ENCODE measurements at regions not wholly inside any gene's neighbourhood (a gene's known extent, or its start where the extent isn't known, plus 50 kb on each side); places are given as distances from the start of the nearest gene placed in this dataset.

- TF ChIP-seq MAZ (IDR thresholded peaks at IDR 0.05; ENCODE audit: borderline replicate concordance, low read depth, low read length) (no peak), FOS (IDR thresholded peaks at IDR 0.05; ENCODE audit: low read depth, low read length) (no peak), POLR2A (IDR thresholded peaks at IDR 0.05; ENCODE audit: low read depth, low read length) (no peak)
- TF ChIP-seq, protein P1, sequence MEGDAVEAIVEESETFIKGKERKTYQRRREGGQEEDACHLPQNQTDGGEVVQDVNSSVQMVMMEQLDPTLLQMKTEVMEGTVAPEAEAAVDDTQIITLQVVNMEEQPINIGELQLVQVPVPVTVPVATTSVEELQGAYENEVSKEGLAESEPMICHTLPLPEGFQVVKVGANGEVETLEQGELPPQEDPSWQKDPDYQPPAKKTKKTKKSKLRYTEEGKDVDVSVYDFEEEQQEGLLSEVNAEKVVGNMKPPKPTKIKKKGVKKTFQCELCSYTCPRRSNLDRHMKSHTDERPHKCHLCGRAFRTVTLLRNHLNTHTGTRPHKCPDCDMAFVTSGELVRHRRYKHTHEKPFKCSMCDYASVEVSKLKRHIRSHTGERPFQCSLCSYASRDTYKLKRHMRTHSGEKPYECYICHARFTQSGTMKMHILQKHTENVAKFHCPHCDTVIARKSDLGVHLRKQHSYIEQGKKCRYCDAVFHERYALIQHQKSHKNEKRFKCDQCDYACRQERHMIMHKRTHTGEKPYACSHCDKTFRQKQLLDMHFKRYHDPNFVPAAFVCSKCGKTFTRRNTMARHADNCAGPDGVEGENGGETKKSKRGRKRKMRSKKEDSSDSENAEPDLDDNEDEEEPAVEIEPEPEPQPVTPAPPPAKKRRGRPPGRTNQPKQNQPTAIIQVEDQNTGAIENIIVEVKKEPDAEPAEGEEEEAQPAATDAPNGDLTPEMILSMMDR (conservative IDR thresholded peaks at IDR 0.05; ENCODE audit: low read depth, low read length), result no peak
- TF ChIP-seq, protein P2, sequence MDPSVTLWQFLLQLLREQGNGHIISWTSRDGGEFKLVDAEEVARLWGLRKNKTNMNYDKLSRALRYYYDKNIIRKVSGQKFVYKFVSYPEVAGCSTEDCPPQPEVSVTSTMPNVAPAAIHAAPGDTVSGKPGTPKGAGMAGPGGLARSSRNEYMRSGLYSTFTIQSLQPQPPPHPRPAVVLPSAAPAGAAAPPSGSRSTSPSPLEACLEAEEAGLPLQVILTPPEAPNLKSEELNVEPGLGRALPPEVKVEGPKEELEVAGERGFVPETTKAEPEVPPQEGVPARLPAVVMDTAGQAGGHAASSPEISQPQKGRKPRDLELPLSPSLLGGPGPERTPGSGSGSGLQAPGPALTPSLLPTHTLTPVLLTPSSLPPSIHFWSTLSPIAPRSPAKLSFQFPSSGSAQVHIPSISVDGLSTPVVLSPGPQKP (IDR thresholded peaks at IDR 0.05; ENCODE audit: borderline replicate concordance, low read depth, low read length), result no peak
Observed at GRCh38 chr3:67154429-67154828, 156.3 kb downstream of the KBTBD8 start.
